H9 (cell line): ENCODE measurements at regions not wholly inside any gene's neighbourhood (a gene's known extent, or its start where the extent isn't known, plus 50 kb on each side); places are given as distances from the start of the nearest gene placed in this dataset.

Experiments
- DNase-seq: peaks from one replicate; pipeline ENCODE4 v3.0.0-alpha.2; 2017
- H2AFZ ChIP-seq: one replicate; pipeline ENCODE4 v1.6.1; 2013; ENCODE audit warnings: mild to moderate bottlenecking, low read length, control low read depth, moderate library complexity
- H2AK5ac ChIP-seq: 2 replicates; pipeline ENCODE4 v1.6.1; 2013; ENCODE audit warnings: low read length, control low read depth, mixed read lengths; ENCODE audit not compliant: insufficient read length
- H2BK120ac ChIP-seq: one replicate; pipeline ENCODE4 v1.6.1; 2013; ENCODE audit warnings: low read depth, mild to moderate bottlenecking, low read length, control low read depth, inconsistent platforms; ENCODE audit not compliant: poor library complexity, severe bottlenecking
- H2BK12ac ChIP-seq: 2 replicates; pipeline ENCODE4 v1.6.1; 2013; ENCODE audit warnings: low read length, control low read depth, mixed read lengths, low read depth; ENCODE audit not compliant: insufficient read length
- H2BK15ac ChIP-seq: 2 replicates; pipeline ENCODE4 v1.6.1; 2013; ENCODE audit warnings: low read depth, low read length, control low read depth
- H2BK20ac ChIP-seq: one replicate; pipeline ENCODE4 v1.6.1; 2013; ENCODE audit warnings: low read depth, mild to moderate bottlenecking, low read length, control low read depth, inconsistent platforms; ENCODE audit not compliant: poor library complexity, severe bottlenecking
- H2BK5ac ChIP-seq: 2 replicates; pipeline ENCODE4 v1.6.1; 2013; ENCODE audit warnings: low read length, control low read depth, mixed read lengths; ENCODE audit not compliant: insufficient read length
- H3K14ac ChIP-seq: 2 replicates; pipeline ENCODE4 v1.6.1; 2013; ENCODE audit warnings: low read length, control low read depth; ENCODE audit not compliant: insufficient read depth
- H3K18ac ChIP-seq: 2 replicates; pipeline ENCODE4 v1.6.1; 2013; ENCODE audit warnings: low read depth, mild to moderate bottlenecking, mixed read lengths, low read length, control low read depth; ENCODE audit not compliant: insufficient read length
- H3K23ac ChIP-seq: 2 replicates; pipeline ENCODE4 v1.6.1; 2013; ENCODE audit warnings: low read length, control low read depth, mixed read lengths, low read depth; ENCODE audit not compliant: insufficient read length
- H3K23me2 ChIP-seq: 2 replicates; pipeline ENCODE4 v1.6.1; 2013; ENCODE audit warnings: low read depth, mild to moderate bottlenecking, mixed read lengths, low read length, control low read depth; ENCODE audit not compliant: insufficient read length, poor library complexity, severe bottlenecking
- H3K27ac ChIP-seq: 2 replicates; pipeline ENCODE4 v1.5.1; 2013; ENCODE audit warnings: low read length, control low read depth, mixed read lengths, low read depth; ENCODE audit not compliant: insufficient read length
- H3K27me3 ChIP-seq: 2 replicates; pipeline ENCODE4 v1.6.1; 2013; ENCODE audit warnings: low read length, control low read depth, inconsistent platforms; ENCODE audit not compliant: insufficient read depth
- H3K4ac ChIP-seq: 2 replicates; pipeline ENCODE4 v1.6.1; 2013; ENCODE audit warnings: low read depth, mild to moderate bottlenecking, control low read depth, inconsistent platforms, low read length, moderate library complexity
- H3K4me1 ChIP-seq: 2 replicates; pipeline ENCODE4 v1.6.1; 2013; ENCODE audit warnings: low read length, control low read depth, inconsistent platforms; ENCODE audit not compliant: insufficient read depth
- H3K4me2 ChIP-seq: 2 replicates; pipeline ENCODE4 v1.6.1; 2013; ENCODE audit warnings: low read length, control low read depth, mixed read lengths; ENCODE audit not compliant: insufficient read length, insufficient read depth
- H3K56ac ChIP-seq: 2 replicates; pipeline ENCODE4 v1.6.1; 2013; ENCODE audit warnings: low read depth, mild to moderate bottlenecking, mixed read lengths, low read length, control low read depth; ENCODE audit not compliant: insufficient read length
- H3K79me1 ChIP-seq: 2 replicates; pipeline ENCODE4 v1.6.1; 2013; ENCODE audit warnings: low read depth, mild to moderate bottlenecking, moderate library complexity, low read length, control low read depth, inconsistent platforms; ENCODE audit not compliant: insufficient read depth, poor library complexity, severe bottlenecking
- H3K79me2 ChIP-seq: 2 replicates; pipeline ENCODE4 v1.6.1; 2013; ENCODE audit warnings: low read length, control low read depth, inconsistent platforms; ENCODE audit not compliant: insufficient read depth
- H3K9ac ChIP-seq: 2 replicates; pipeline ENCODE4 v1.6.1; 2013; ENCODE audit warnings: low read length, control low read depth, mixed read lengths; ENCODE audit not compliant: insufficient read length; ENCODE audit errors: extremely low read depth
- H3K9me3 ChIP-seq: one replicate; pipeline ENCODE4 v1.6.1; 2013; ENCODE audit warnings: low read depth, low read length, inconsistent platforms; ENCODE audit not compliant: control insufficient read depth
- H3T11ph ChIP-seq: one replicate; pipeline ENCODE4 v1.6.1; 2013; ENCODE audit warnings: mild to moderate bottlenecking, low read length, control low read depth, inconsistent platforms
- H4K20me1 ChIP-seq: one replicate; pipeline ENCODE4 v1.6.1; 2013; ENCODE audit not compliant: control insufficient read depth, insufficient read length, insufficient read depth
- H4K5ac ChIP-seq: 2 replicates; pipeline ENCODE4 v1.6.1; 2013; ENCODE audit warnings: low read depth, mild to moderate bottlenecking, mixed read lengths, low read length, control low read depth; ENCODE audit not compliant: insufficient read length
- H4K8ac ChIP-seq: replicated peaks from 2 replicates; pipeline ENCODE4 v1.6.1; 2013; ENCODE audit warnings: low read length, control low read depth, mixed read lengths, low read depth; ENCODE audit not compliant: insufficient read length
- H4K91ac ChIP-seq: 2 replicates; pipeline ENCODE4 v1.6.1; 2013; ENCODE audit warnings: low read depth, mild to moderate bottlenecking, moderate library complexity, mixed read lengths, low read length, control low read depth; ENCODE audit not compliant: insufficient read length
- H3K27ac Mint-ChIP-seq, 3 experiments: 2 replicates in 2 of 3; 3 replicates in 1 of 3; pipeline ENCODE4 v1.8.0; 2020 to 2021; ENCODE audit warnings: mixed read lengths in 3 of 3, mild to moderate bottlenecking in 1 of 3, moderate library complexity in 1 of 3
- H3K27me3 Mint-ChIP-seq: 2 replicates; pipeline ENCODE4 v1.8.0; 2021; ENCODE audit warnings: low read depth, mild to moderate bottlenecking, moderate library complexity, mixed read lengths
- H3K36me3 Mint-ChIP-seq, 3 experiments: 2 replicates in 2 of 3; 3 replicates in 1 of 3; pipeline ENCODE4 v1.8.0; 2020 to 2021; ENCODE audit warnings: low read depth in 3 of 3, mixed read lengths in 3 of 3; ENCODE audit not compliant: insufficient read depth in 1 of 3
- H3K4me1 Mint-ChIP-seq, 2 experiments: 2 replicates each; pipeline ENCODE4 v1.8.0; 2020; ENCODE audit warnings: mixed read lengths in 2 of 2
- H3K4me3 Mint-ChIP-seq, 2 experiments: 2 replicates in 1 of 2; 3 replicates in 1 of 2; pipeline ENCODE4 v1.8.0; 2020 to 2021; ENCODE audit warnings: mild to moderate bottlenecking in 2 of 2, mixed read lengths in 2 of 2, moderate library complexity in 1 of 2
- H3K9me3 Mint-ChIP-seq, 2 experiments: 2 replicates in 1 of 2; 3 replicates in 1 of 2; pipeline ENCODE4 v1.8.0; 2020; ENCODE audit warnings: mild to moderate bottlenecking in 2 of 2, mixed read lengths in 2 of 2, moderate library complexity in 1 of 2
- CTCF ChIP-seq: fragments of 200-600 bp; sonication (generic); conservative IDR thresholded peaks from 3 replicates; pipeline ENCODE4 v1.8.0; 2021; ENCODE audit warnings: antibody characterized with exemption, mild to moderate bottlenecking
- WGBS: extraction: QIAGEN DNeasy Blood & Tissue Kit; methylation state at CpG from one replicate; pipeline ENCODE4 v1.1.7; 2013; ENCODE audit warnings: missing lambda C conversion rate, low lambda C conversion rate, mixed read lengths; ENCODE audit not compliant: insufficient read length; ENCODE audit errors: extremely low coverage; 5-methylcytosine and 5-hydroxymethylcytosine counted together

GRCh38 chr16:59411961-59412841 is 678.1 kb upstream of the GOT2 start:
- no peak overlapping the region for H2AFZ ChIP-seq
- H3K79me2 ChIP-seq, result no peaks in the 10 kb centered on the region
- WGBS, result no CpG with 5 or more reads among the region's 5 CpGs
- H2AK5ac ChIP-seq, result no peak overlapping the region
- H2BK5ac ChIP-seq, result no peak overlapping the region
- no peak overlapping the region for H3K56ac ChIP-seq
- H4K8ac ChIP-seq, result no peak overlapping the region
- H3K27ac Mint-ChIP-seq, result no peak overlapping the region
- no peak overlapping the region for H3K4ac ChIP-seq
- no peak overlapping the region for H3K4me3 Mint-ChIP-seq
- H3K18ac ChIP-seq, result no peak overlapping the region
- no peaks in the 10 kb centered on the region for H3K23me2 ChIP-seq
- DNase-seq, result no peak
- no peak overlapping the region for H3K23ac ChIP-seq
- peaks cover 0 to 3% of the 10 kb centered on the region in 2 experiments; a peak in 1 of 5 replicates for H3K9me3 Mint-ChIP-seq
- H4K91ac ChIP-seq, result no peak overlapping the region
- no peak overlapping the region for H3K14ac ChIP-seq
- no peak overlapping the region for H3K4me2 ChIP-seq
- no peaks in the 10 kb centered on the region for H3K4me1 ChIP-seq
- H4K5ac ChIP-seq, result no peak overlapping the region
- no peaks in the 10 kb centered on the region; the same call in 1 of the 2 replicates for H3K27me3 Mint-ChIP-seq
- no peaks in the 10 kb centered on the region for H3K79me1 ChIP-seq
- no peak overlapping the region for H2BK12ac ChIP-seq
- H3K36me3 Mint-ChIP-seq, result no peaks in the 10 kb centered on the region; a peak in 2 of 7 replicates
- no peaks in the 10 kb centered on the region for H3K4me1 Mint-ChIP-seq
- H3T11ph ChIP-seq, result no peak overlapping the region
- H2BK15ac ChIP-seq, result no peak overlapping the region
- H2BK120ac ChIP-seq, result no peak overlapping the region
- no peaks in the 10 kb centered on the region for H3K27me3 ChIP-seq
- no peaks in the 10 kb centered on the region for H3K9me3 ChIP-seq
- TF ChIP-seq CTCF, result peak; percentile 74
- no peak overlapping the region for H3K9ac ChIP-seq
- no peak overlapping the region for H2BK20ac ChIP-seq
- no peak overlapping the region for H3K27ac ChIP-seq
- H4K20me1 ChIP-seq, result no peaks in the 10 kb centered on the region
